Kidney (tissue), 13 donors: ENCODE measurements at regions not wholly inside any gene's neighbourhood (a gene's known extent, or its start where the extent isn't known, plus 50 kb on each side); places are given as distances from the start of the nearest gene placed in this dataset.

Experiments used
- DNase-seq, 5 donors: peaks; one replicate each; pipeline ENCODE4 v3.0.0-alpha.2; 2013 to 2020
- FAIRE-seq: peaks from 2 replicates; lab custom pipeline; 2012; peaks lifted over from hg19 to GRCh38; lab: Jason Lieb, UNC
- H3K27ac ChIP-seq, 2 donors: one replicate each; pipeline ENCODE4 v1.7.0; 2013; ENCODE audit warnings: low read depth in 2 of 2, low read length in 2 of 2, inconsistent platforms in 1 of 2
- H3K27me3 ChIP-seq: one replicate; pipeline ENCODE4 v1.7.1; 2013; ENCODE audit warnings: low read length, inconsistent platforms; ENCODE audit not compliant: control insufficient read depth, insufficient read depth
- H3K36me3 ChIP-seq, 3 donors: one replicate each; pipeline versions ENCODE4 v1.7.0 to v1.7.1; 2013; ENCODE audit warnings: low read length in 3 of 3, control low read depth in 1 of 3, inconsistent platforms in 1 of 3; ENCODE audit not compliant: insufficient read depth in 3 of 3, control insufficient read depth in 2 of 3
- H3K4me1 ChIP-seq, 3 donors: one replicate each; pipeline versions ENCODE4 v1.7.0 to v1.7.1; 2013; ENCODE audit warnings: low read length in 3 of 3, inconsistent platforms in 1 of 3, low read depth in 1 of 3; ENCODE audit not compliant: control insufficient read depth in 2 of 3, insufficient read depth in 2 of 3
- H3K4me3 ChIP-seq, 3 donors: one replicate each; pipeline versions ENCODE4 v1.7.0 to v1.8.1; 2013; ENCODE audit warnings: low read length in 3 of 3, control low read depth in 1 of 3, inconsistent platforms in 1 of 3
- H3K9ac ChIP-seq, 3 donors: one replicate each; pipeline versions ENCODE4 v1.7.0 to v1.7.1; 2013; ENCODE audit warnings: low read length in 3 of 3, control low read depth in 1 of 3, inconsistent platforms in 1 of 3
- H3K9me3 ChIP-seq, 3 donors: one replicate each; pipeline versions ENCODE4 v1.7.0 to v1.7.1; 2013; ENCODE audit warnings: low read length in 3 of 3, control low read depth in 1 of 3, inconsistent platforms in 1 of 3; ENCODE audit not compliant: control insufficient read depth in 2 of 3, insufficient read depth in 1 of 3
- intact Hi-C: fragments of 100-400 bp; cut with DNase I; formaldehyde crosslinking; loops from one replicate; pipeline ENCODE4 v1.11.1; 2022
- TF ChIP-seq, protein P1 (sequence below): IDR thresholded peaks from 3 replicates; pipeline ENCODE4 v1.5.1; 2012; ENCODE audit warnings: mild to moderate bottlenecking, moderate library complexity, borderline replicate concordance; ENCODE audit not compliant: insufficient read depth; ENCODE audit errors: extremely low read depth
- donor health status: control.
- donor health status: control.
- donor health status: control.
- donor health status: control.
- donor health status: control.
- donor health status: DM: yes; HTN: yes; CAD: no.
- donor health status: Normal renal cell carcinoma (clear cell type).

DNA sequence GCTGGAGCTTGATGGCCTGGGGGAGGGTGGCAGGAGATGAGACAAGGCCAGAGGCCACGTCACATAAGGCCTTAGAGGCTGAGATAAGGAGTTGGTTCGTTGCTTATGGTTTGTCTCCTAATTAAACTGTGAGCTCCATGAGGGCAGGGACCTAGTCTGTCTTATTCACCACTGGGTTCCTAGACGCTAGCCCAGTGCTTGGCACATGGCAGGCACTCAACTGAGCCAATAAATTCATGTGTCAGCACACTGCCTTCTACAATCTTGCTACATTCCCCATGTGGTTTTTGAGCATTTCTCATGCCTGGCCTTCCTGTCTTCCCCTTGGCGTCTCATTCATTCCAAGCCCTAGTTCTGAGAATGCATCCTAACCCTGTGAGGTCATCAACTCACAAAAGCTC, 92.5 kb upstream of the MED13L start:
- Histone ChIP-seq H3K27ac (no peak overlapping the region), H3K27me3 (no peaks in the 10 kb centered on the region), H3K36me3 (peaks cover 0 to 2% (median 0%) of the 10 kb centered on the region in 3 donors), H3K4me1 (peaks cover 0 to 15% (median 9%) of the 10 kb centered on the region in 3 donors), H3K9me3 (peaks cover 0 to 1% (median 0%) of the 10 kb centered on the region in 3 donors), H3K9ac (no peak overlapping the region), H3K4me3 (no peak overlapping the region)
- DNase-seq: no peak
- intact Hi-C loops: no loop called here
- TF ChIP-seq, protein P1, sequence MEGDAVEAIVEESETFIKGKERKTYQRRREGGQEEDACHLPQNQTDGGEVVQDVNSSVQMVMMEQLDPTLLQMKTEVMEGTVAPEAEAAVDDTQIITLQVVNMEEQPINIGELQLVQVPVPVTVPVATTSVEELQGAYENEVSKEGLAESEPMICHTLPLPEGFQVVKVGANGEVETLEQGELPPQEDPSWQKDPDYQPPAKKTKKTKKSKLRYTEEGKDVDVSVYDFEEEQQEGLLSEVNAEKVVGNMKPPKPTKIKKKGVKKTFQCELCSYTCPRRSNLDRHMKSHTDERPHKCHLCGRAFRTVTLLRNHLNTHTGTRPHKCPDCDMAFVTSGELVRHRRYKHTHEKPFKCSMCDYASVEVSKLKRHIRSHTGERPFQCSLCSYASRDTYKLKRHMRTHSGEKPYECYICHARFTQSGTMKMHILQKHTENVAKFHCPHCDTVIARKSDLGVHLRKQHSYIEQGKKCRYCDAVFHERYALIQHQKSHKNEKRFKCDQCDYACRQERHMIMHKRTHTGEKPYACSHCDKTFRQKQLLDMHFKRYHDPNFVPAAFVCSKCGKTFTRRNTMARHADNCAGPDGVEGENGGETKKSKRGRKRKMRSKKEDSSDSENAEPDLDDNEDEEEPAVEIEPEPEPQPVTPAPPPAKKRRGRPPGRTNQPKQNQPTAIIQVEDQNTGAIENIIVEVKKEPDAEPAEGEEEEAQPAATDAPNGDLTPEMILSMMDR: no peak
- FAIRE-seq: no peak

DNA sequence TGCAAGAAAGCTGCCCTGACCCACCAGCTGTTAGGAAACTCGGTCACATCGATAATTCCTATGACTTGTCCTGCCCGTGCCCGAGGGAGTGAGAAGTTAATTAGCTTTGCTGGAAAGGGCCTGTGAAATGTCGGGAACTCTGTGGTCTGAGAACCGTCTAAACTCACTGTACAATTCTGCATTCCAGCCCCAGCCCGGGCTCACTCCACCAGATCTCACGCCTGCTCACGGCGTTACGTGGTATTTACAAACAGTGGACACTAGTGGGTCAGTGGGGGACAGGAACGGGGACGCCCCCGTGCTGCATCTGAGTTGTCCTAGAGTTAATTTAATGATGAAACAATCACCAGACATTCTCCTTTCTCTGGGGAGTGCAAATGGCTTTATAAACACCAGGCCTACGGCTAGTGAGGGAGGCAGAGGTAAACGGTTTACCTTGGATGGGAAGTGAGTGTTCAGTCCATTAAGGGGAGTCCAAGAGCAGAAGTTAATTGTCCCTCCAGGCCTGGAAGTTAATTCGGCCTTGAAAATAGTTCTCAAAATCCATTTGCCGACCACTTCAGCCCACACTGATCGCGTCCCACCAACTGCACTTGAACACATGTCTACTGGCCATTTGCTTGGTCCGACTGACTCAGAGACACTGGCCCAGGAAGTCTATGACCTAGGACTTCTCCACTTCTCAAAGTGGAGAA, 93.5 kb upstream of the MED13L start:
- Histone ChIP-seq H3K4me1 (peaks cover 3 to 14% (median 6%) of the 10 kb centered on the region in 3 donors), H3K4me3 (no peak overlapping the region), H3K9ac (peak overlapping the region in 1 of 3 donors; percentile 59), H3K36me3 (peaks cover 0 to 11% (median 0%) of the 10 kb centered on the region in 3 donors), H3K27ac (peak overlapping the region; percentile 30 to 85), H3K9me3 (peaks cover 0 to 10% (median 0%) of the 10 kb centered on the region in 3 donors), H3K27me3 (peaks cover 5% of the 10 kb centered on the region)
- intact Hi-C loops: no loop called here
- TF ChIP-seq, protein P1: no peak
- FAIRE-seq (no peak), DNase-seq (peak; percentile 65 to 85 (median 72))

DNA sequence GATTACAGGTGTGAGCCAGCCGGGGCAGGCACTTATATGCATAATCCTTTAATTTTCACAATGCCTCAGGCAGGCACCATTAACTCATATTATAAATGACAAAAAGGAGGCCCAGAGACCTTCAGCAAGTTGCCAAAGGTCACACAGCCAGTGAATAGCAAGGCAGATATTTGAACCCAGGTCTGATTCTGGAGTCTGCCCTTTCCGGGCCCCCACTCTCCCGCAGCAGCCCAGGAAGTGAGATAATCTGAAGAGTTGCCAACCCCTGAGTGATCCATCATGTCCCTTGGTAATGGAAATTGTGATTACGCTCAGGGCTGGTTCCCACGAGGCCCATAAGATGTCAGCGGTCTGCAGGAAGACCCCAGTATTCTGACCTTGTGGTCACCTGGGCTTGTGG, 95.3 kb upstream of the MED13L start:
- no peak overlapping the region for H3K4me3 ChIP-seq
- peaks cover 5% of the 10 kb centered on the region for H3K27me3 ChIP-seq
- no peak overlapping the region for H3K27ac ChIP-seq
- no peak overlapping the region for H3K9ac ChIP-seq
- peaks cover 0 to 11% (median 0%) of the 10 kb centered on the region in 3 donors for H3K36me3 ChIP-seq
- intact Hi-C loops: no loop called here
- DNase-seq: no peak
- peaks cover 0 to 9% (median 6%) of the 10 kb centered on the region in 3 donors for H3K4me1 ChIP-seq
- FAIRE-seq: no peak
- H3K9me3 ChIP-seq: peaks cover 0 to 10% (median 0%) of the 10 kb centered on the region in 3 donors
- TF ChIP-seq, protein P1: no peak
